ENCODE measurements at regions not wholly inside any gene's neighbourhood (a gene's known extent, or its start where the extent isn't known, plus 50 kb on each side); places are given as distances from the start of the nearest gene placed in this dataset.

GRCh38 chr2:797556-797955 is 120.3 kb upstream of the TMEM18 start (continued):
- TF ChIP-seq ZKSCAN1 (IDR thresholded peaks at IDR 0.05; ENCODE audit: low read length) (no peak), ZBTB3 (CRISPR knock-in tag; IDR thresholded peaks at IDR 0.05; ENCODE audit: borderline replicate concordance, low read depth) (no peak), ZNF510 (CRISPR knock-in tag; IDR thresholded peaks at IDR 0.05; ENCODE audit: low read depth) (no peak), DMTF1 (CRISPR knock-in tag; IDR thresholded peaks at IDR 0.05) (no peak), KDM2A (CRISPR knock-in tag; IDR thresholded peaks at IDR 0.05; ENCODE audit: borderline replicate concordance, low read depth) (no peak), ZNF451 (CRISPR knock-in tag; IDR thresholded peaks at IDR 0.05) (no peak)

GRCh38 chr2:796141-796985 is 119.2 kb upstream of the TMEM18 start:
- ATAC-seq (peak; percentile 44; the same call in 2 of the 3 replicates), FAIRE-seq (no peak), DNase-seq (ENCODE audit: low spot score) (no peak)
- Histone ChIP-seq H3K27me3 (ENCODE audit: control insufficient read depth in 1 of 2, insufficient read depth in 2 of 2, low read length in 2 of 2) (peaks cover 3 to 51% of the 10 kb centered on the region in 2 experiments; a peak in 3 of 5 replicates), H3K9ac (ENCODE audit: insufficient read depth, low read depth, low read length) (no peak overlapping the region), H3K27ac (ENCODE audit: extremely low read length, insufficient read depth, low read length) (no peak overlapping the region), H2AFZ (ENCODE audit: low read length) (no peak overlapping the region), H3K4me1 (ENCODE audit: insufficient read depth, low read length) (no peaks in the 10 kb centered on the region), H3K9me3 (ENCODE audit: low read length) (no peaks in the 10 kb centered on the region), H3K79me2 (ENCODE audit: insufficient read depth, low read length) (no peaks in the 10 kb centered on the region), H3K4me2 (ENCODE audit: low read depth, low read length) (no peak overlapping the region), H4K20me1 (ENCODE audit: insufficient read depth, low read length) (no peaks in the 10 kb centered on the region; the same call in 1 of the 2 replicates), H3K36me3 (replicated peaks in 1 of 2; ENCODE audit: control insufficient read depth in 1 of 2, insufficient read depth in 2 of 2, low read length in 2 of 2) (no peaks in the 10 kb centered on the region), H3K4me3 (replicated peaks in 1 of 3; ENCODE audit: insufficient read depth in 1 of 3, low read depth in 2 of 3, low read length in 3 of 3) (no peak overlapping the region)
- intact Hi-C loops (cut with micrococcal nuclease; ENCODE audit: unreplicated experiment) = no loop called here
- TF ChIP-seq, protein P1, sequence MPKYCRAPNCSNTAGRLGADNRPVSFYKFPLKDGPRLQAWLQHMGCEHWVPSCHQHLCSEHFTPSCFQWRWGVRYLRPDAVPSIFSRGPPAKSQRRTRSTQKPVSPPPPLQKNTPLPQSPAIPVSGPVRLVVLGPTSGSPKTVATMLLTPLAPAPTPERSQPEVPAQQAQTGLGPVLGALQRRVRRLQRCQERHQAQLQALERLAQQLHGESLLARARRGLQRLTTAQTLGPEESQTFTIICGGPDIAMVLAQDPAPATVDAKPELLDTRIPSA (CRISPR knock-in tag; IDR thresholded peaks at IDR 0.05; ENCODE audit: borderline replicate concordance) = no peak
- TF ChIP-seq ZUFSP (CRISPR knock-in tag; IDR thresholded peaks at IDR 0.05; ENCODE audit: borderline replicate concordance) (no peak), POLR2G (IDR thresholded peaks at IDR 0.05; ENCODE audit: low read depth, low read length) (no peak), ERF (CRISPR knock-in tag; IDR thresholded peaks at IDR 0.05) (no peak)
- no TSS peak for BruUV-seq (replicated peaks)
- in situ Hi-C loops (cut with HindIII; ENCODE audit: extremely low pct_ligation_motif_present, low pct_unique_long_range_greater_than_20kb) = no loop called here
- WGBS (ENCODE audit: low lambda C conversion rate) = 42% methylated on average over 19 of the region's 24 CpGs
- CTCF ChIA-PET (ENCODE audit: low intra/inter-chr PET ratio, low total read pairs) = no interaction called here
- POLR2A ChIA-PET = no interaction called here
